ENCODE measurements at regions not wholly inside any gene's neighbourhood (a gene's known extent, or its start where the extent isn't known, plus 50 kb on each side); places are given as distances from the start of the nearest gene placed in this dataset.

GRCh38 chr12:30243426-30243825, 452.2 kb downstream of the IPO8 start:
- Histone ChIP-seq H3K36me3 (ENCODE audit: insufficient read depth, low read length) (no peaks in the 10 kb centered on the region), H3K79me2 (ENCODE audit: insufficient read depth, low read length) (no peaks in the 10 kb centered on the region), H3K4me2 (ENCODE audit: low read depth, low read length, poor library complexity, severe bottlenecking) (no peak overlapping the region), H3K4me1 (ENCODE audit: insufficient read depth, low read length, poor library complexity, severe bottlenecking) (no peaks in the 10 kb centered on the region), H3K4me3 (ENCODE audit: low read length, poor library complexity, severe bottlenecking) (no peak overlapping the region), H3K9me2 (replicated peaks; ENCODE audit: low read depth, low read length) (peaks cover 6% of the 10 kb centered on the region; the same call in 1 of the 2 replicates), H4K20me1 (ENCODE audit: insufficient read depth, low read length, poor library complexity, severe bottlenecking) (no peaks in the 10 kb centered on the region), H3K27me3 (ENCODE audit: insufficient read depth, low read length, poor library complexity, severe bottlenecking) (no peaks in the 10 kb centered on the region), H2AFZ (ENCODE audit: low read length) (no peak overlapping the region), H3K9me3 (ENCODE audit: insufficient read depth, low read depth, low read length) (no peaks in the 10 kb centered on the region), H3K9ac (ENCODE audit: low read depth, low read length, poor library complexity, severe bottlenecking) (no peak overlapping the region), H3F3A (ENCODE audit: low read depth) (no peaks in the 10 kb centered on the region)
- TF ChIP-seq EZH2phosphoT487 (IDR thresholded peaks at IDR 0.05; ENCODE audit: borderline replicate concordance) (no peak), CTCF (conservative IDR thresholded peaks at IDR 0.05; ENCODE audit: low read length) (no peak)

GRCh38 chr12:30219047-30219446, 435.3 kb upstream of the TMTC1 start:
- H3K4me2 ChIP-seq (ENCODE audit: low read depth, low read length, poor library complexity, severe bottlenecking) = no peak overlapping the region
- no peak overlapping the region for H3K9ac ChIP-seq (ENCODE audit: low read depth, low read length, poor library complexity, severe bottlenecking)
- no peaks in the 10 kb centered on the region for H4K20me1 ChIP-seq (ENCODE audit: insufficient read depth, low read length, poor library complexity, severe bottlenecking)
- H3K36me3 ChIP-seq (ENCODE audit: insufficient read depth, low read length) = no peaks in the 10 kb centered on the region
- H3K9me2 ChIP-seq (replicated peaks; ENCODE audit: low read depth, low read length) = no peaks in the 10 kb centered on the region
- H2AFZ ChIP-seq (ENCODE audit: low read length) = no peak overlapping the region
- no peaks in the 10 kb centered on the region for H3K4me1 ChIP-seq (ENCODE audit: insufficient read depth, low read length, poor library complexity, severe bottlenecking)
- H3F3A ChIP-seq (ENCODE audit: low read depth) = no peaks in the 10 kb centered on the region
- H3K9me3 ChIP-seq (ENCODE audit: insufficient read depth, low read depth, low read length) = no peaks in the 10 kb centered on the region
- no peak overlapping the region for H3K4me3 ChIP-seq (ENCODE audit: low read length, poor library complexity, severe bottlenecking)
- TF ChIP-seq EZH2phosphoT487 (IDR thresholded peaks at IDR 0.05; ENCODE audit: borderline replicate concordance) (no peak), CTCF (conservative IDR thresholded peaks at IDR 0.05; ENCODE audit: low read length) (no peak)
- H3K79me2 ChIP-seq (ENCODE audit: insufficient read depth, low read length) = no peaks in the 10 kb centered on the region
- H3K27me3 ChIP-seq (ENCODE audit: insufficient read depth, low read length, poor library complexity, severe bottlenecking) = no peaks in the 10 kb centered on the region

- H3K9me3 ChIP-seq (ENCODE audit: insufficient read depth, low read depth, low read length) = no peaks in the 10 kb centered on the region
- H3K9ac ChIP-seq (ENCODE audit: low read depth, low read length, poor library complexity, severe bottlenecking) = no peak overlapping the region
- H3K4me1 ChIP-seq (ENCODE audit: insufficient read depth, low read length, poor library complexity, severe bottlenecking) = no peaks in the 10 kb centered on the region
- no peaks in the 10 kb centered on the region for H4K20me1 ChIP-seq (ENCODE audit: insufficient read depth, low read length, poor library complexity, severe bottlenecking)
- no peak overlapping the region for H2AFZ ChIP-seq (ENCODE audit: low read length)
- H3K9me2 ChIP-seq (replicated peaks; ENCODE audit: low read depth, low read length) = no peaks in the 10 kb centered on the region
- H3K4me3 ChIP-seq (ENCODE audit: low read length, poor library complexity, severe bottlenecking) = no peak overlapping the region
- no peaks in the 10 kb centered on the region for H3K79me2 ChIP-seq (ENCODE audit: insufficient read depth, low read length)
- H3K36me3 ChIP-seq (ENCODE audit: insufficient read depth, low read length) = no peaks in the 10 kb centered on the region
- no peaks in the 10 kb centered on the region for H3F3A ChIP-seq (ENCODE audit: low read depth)
- H3K4me2 ChIP-seq (ENCODE audit: low read depth, low read length, poor library complexity, severe bottlenecking) = no peak overlapping the region
- no peaks in the 10 kb centered on the region for H3K27me3 ChIP-seq (ENCODE audit: insufficient read depth, low read length, poor library complexity, severe bottlenecking)
- no peak for TF ChIP-seq CTCF (conservative IDR thresholded peaks at IDR 0.05; ENCODE audit: low read length)
- no peak for TF ChIP-seq EZH2phosphoT487 (IDR thresholded peaks at IDR 0.05; ENCODE audit: borderline replicate concordance)
These were observed 434.3 kb upstream of the TMTC1 start for GRCh38 chr12:30218073-30218472.

Data from Loucy (cell line).